ENCODE measurements at regions not wholly inside any gene's neighbourhood (a gene's known extent, or its start where the extent isn't known, plus 50 kb on each side); places are given as distances from the start of the nearest gene placed in this dataset.
A peak's percentile ranks its signal among the peaks of the same experiment; 100 is the strongest.

GRCh38 chr4:116400480-116400879 is 684.9 kb downstream of the TRAM1L1 start:
- no peak for DNase-seq

GRCh38 chr4:116397714-116398113 is 687.7 kb downstream of the TRAM1L1 start:
- DNase-seq: no peak

- no peak for DNase-seq
Measured at GRCh38 chr4:116397291-116397690, 688.1 kb downstream of the TRAM1L1 start.

- no peak for DNase-seq
Measured at GRCh38 chr4:116395408-116395807, 690.0 kb downstream of the TRAM1L1 start.

GRCh38 chr4:116391020-116391419 is 694.4 kb downstream of the TRAM1L1 start:
- DNase-seq: no peak

- no peak for DNase-seq
Measured at GRCh38 chr4:116389139-116389538, 696.2 kb downstream of the TRAM1L1 start.

GRCh38 chr4:116387937-116388474 is 697.4 kb downstream of the TRAM1L1 start:
- DNase-seq: no peak

GRCh38 chr4:116386856-116387255 is 698.5 kb downstream of the TRAM1L1 start:
- DNase-seq: no peak

- no peak for DNase-seq
Measured at GRCh38 chr4:116385583-116385982, 699.8 kb downstream of the TRAM1L1 start.

GRCh38 chr4:116374815-116375214 is 710.6 kb downstream of the TRAM1L1 start:
- DNase-seq: no peak

- DNase-seq: no peak
Measured at GRCh38 chr4:116362583-116362982, 722.8 kb downstream of the TRAM1L1 start.

GRCh38 chr4:116361790-116362189 is 723.6 kb downstream of the TRAM1L1 start:
- DNase-seq: no peak

- DNase-seq: peak; percentile 33
Measured at GRCh38 chr4:116358633-116359222, 726.6 kb downstream of the TRAM1L1 start.

GRCh38 chr4:116357758-116358157 is 727.6 kb downstream of the TRAM1L1 start:
- peak; percentile 7 for DNase-seq

- no peak for DNase-seq
Measured at GRCh38 chr4:116346750-116347149, 738.6 kb downstream of the TRAM1L1 start.

- no peak for DNase-seq
Measured at GRCh38 chr4:116343809-116344208, 741.6 kb downstream of the TRAM1L1 start.

- no peak for DNase-seq
Measured at GRCh38 chr4:116342143-116342542, 743.2 kb downstream of the TRAM1L1 start.

- DNase-seq: no peak
Measured at GRCh38 chr4:116332508-116332907, 752.9 kb downstream of the TRAM1L1 start.

- DNase-seq: no peak
Measured at GRCh38 chr4:116328261-116328860, 757.0 kb downstream of the TRAM1L1 start.

GRCh38 chr4:116323606-116324005 is 761.8 kb downstream of the TRAM1L1 start:
- no peak for DNase-seq

- DNase-seq: no peak
Measured at GRCh38 chr4:116321471-116321870, 763.9 kb downstream of the TRAM1L1 start.

- DNase-seq: no peak
Measured at GRCh38 chr4:116320859-116321258, 764.5 kb downstream of the TRAM1L1 start.

- no peak for DNase-seq
Measured at GRCh38 chr4:116303736-116304188, 781.6 kb downstream of the TRAM1L1 start.

- DNase-seq: no peak
Measured at GRCh38 chr4:116302990-116303735, 782.2 kb downstream of the TRAM1L1 start.

Data from CD4-positive, alpha-beta T cell treated with Interleukin-21 for 1 hour (primary cell).